Brain microvascular endothelial cell (primary cell): ENCODE measurements at regions not wholly inside any gene's neighbourhood (a gene's known extent, or its start where the extent isn't known, plus 50 kb on each side); places are given as distances from the start of the nearest gene placed in this dataset.

Experiments
- DNase-seq: peaks from one replicate; pipeline ENCODE4 v3.0.0-alpha.2; 2020
- H3K27ac ChIP-seq: fragments of 250-450 bp; sonication (Bioruptor Pico); 2 replicates; pipeline ENCODE4 v1.5.1; 2020; ENCODE audit warnings: mild to moderate bottlenecking, moderate library complexity
- H3K27me3 ChIP-seq: fragments of 250-450 bp; sonication (Bioruptor Pico); replicated peaks from 2 replicates; pipeline ENCODE4 v1.5.1; 2020; ENCODE audit warnings: mild to moderate bottlenecking
- H3K36me3 ChIP-seq: fragments of 250-450 bp; sonication (Bioruptor Pico); replicated peaks from 2 replicates; pipeline ENCODE4 v1.5.1; 2020; ENCODE audit warnings: mild to moderate bottlenecking
- H3K4me3 ChIP-seq: 2 replicates; pipeline ENCODE4 v1.5.1; 2011; ENCODE audit warnings: low read depth, mild to moderate bottlenecking, control low read depth, low read length, moderate library complexity
- CTCF ChIP-seq: IDR thresholded peaks from 2 replicates; pipeline ENCODE4 v1.5.1; 2011; ENCODE audit warnings: low read depth, mild to moderate bottlenecking, moderate library complexity, low read length, control low read depth, inconsistent platforms; ENCODE audit errors: missing control alignments
- in situ Hi-C: cut with HindIII; loops from 2 replicates; pipeline ENCODE4 v1.10.0; 2017; ENCODE audit warnings: low sequenced_read_pairs, low pct_ligation_motif_present

DNA sequence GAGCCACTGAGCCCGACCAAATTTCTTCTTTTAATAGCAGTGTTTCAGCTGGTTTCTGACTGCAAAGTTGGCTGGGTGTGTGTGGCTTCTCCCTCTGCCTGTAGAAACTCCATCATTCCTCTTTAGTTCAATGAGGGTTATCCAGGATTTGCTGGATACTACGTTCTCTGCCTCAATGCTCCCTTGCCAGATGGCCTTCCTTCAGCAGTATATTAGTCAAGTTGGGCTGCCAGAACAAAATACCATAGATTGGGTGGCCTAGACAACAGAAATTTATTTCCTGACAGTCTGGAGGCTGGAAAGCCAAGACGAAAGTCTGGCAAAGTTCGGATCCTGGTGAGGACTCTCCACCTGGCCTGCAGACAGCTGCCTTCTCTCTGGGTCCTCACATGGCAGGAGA is 103.7 kb downstream of the NOG start:
- Histone ChIP-seq H3K27me3 (no peaks in the 10 kb centered on the region), H3K27ac (no peak overlapping the region), H3K4me3 (no peak overlapping the region), H3K36me3 (no peaks in the 10 kb centered on the region)
- DNase-seq = no peak
- no peak for TF ChIP-seq CTCF
- in situ Hi-C loops = no loop called here

DNA sequence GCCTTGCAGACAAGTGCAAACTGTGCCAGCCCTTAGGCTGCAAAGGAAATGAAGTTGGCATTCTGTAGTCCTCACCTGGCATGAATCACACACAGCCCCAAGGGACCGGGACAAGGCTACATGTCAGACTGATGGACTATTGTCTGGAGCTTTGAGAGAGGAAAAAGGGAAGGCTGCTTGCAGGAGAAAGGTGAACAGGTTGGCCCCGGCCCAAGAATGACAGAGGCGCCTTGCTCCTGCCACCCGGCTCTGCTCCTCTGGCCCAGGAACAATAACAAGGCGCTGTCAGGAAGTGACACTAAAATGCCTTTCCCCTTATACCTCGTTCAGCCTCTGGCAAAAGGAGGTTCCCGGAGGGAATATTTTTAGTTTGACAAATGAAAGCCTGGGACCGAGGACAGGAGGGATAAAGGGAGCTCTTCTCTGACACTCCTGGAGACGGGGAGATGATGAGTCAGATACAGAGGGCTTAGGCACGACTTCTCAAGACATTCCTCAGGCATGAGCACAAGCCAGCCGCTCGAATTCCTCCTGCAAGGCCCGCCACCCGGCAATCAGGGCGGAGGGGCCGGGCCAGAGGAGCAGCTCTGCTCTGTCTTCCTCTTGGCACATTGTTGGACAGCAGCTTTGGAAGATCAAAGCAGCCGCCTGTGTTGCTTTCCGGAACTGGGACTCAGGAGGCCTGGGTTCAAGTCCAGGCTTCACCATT is 105.8 kb downstream of the NOG start:
- no peaks in the 10 kb centered on the region for H3K36me3 ChIP-seq
- H3K27me3 ChIP-seq = no peaks in the 10 kb centered on the region
- H3K4me3 ChIP-seq = no peak overlapping the region
- in situ Hi-C loops = no loop called here
- TF ChIP-seq CTCF = no peak
- DNase-seq = peak; percentile 96
- H3K27ac ChIP-seq = peak overlapping the region; percentile 24

GRCh38 chr17:56700919-56701420 is 107.5 kb downstream of the NOG start:
- no peak overlapping the region for H3K4me3 ChIP-seq
- no peak overlapping the region for H3K27ac ChIP-seq
- in situ Hi-C loops = no loop called here
- H3K27me3 ChIP-seq = no peaks in the 10 kb centered on the region
- no peak for DNase-seq
- no peaks in the 10 kb centered on the region for H3K36me3 ChIP-seq
- no peak for TF ChIP-seq CTCF

- H3K27ac ChIP-seq = no peak overlapping the region
- no peak for TF ChIP-seq CTCF
- in situ Hi-C loops = no loop called here
- no peaks in the 10 kb centered on the region for H3K27me3 ChIP-seq
- H3K36me3 ChIP-seq = no peaks in the 10 kb centered on the region
- H3K4me3 ChIP-seq = no peak overlapping the region
- DNase-seq = peak; percentile 22
Observed at GRCh38 chr17:56707312-56708219, 114.1 kb downstream of the NOG start.

DNA sequence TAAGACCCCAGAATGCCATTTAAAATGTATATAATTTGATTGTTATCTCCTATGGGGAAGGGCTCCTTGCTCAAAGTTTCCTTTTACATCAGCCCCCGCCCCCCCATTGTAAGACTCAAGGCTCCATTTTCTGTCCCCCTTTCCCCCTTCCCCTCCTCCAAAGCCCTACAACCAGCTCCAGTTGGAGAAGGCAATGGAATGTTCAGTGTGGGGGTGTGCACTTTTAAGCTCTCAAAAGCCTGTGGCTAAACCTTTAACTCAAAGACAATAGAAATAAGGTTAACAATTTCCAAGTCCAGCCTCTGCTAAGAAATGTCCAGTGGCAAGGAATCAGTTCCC is 114.7 kb downstream of the NOG start:
- in situ Hi-C loops = no loop called here
- no peak overlapping the region for H3K4me3 ChIP-seq

More for the DNA sequence above, 114.7 kb downstream of the NOG start:
- no peaks in the 10 kb centered on the region for H3K36me3 ChIP-seq
- DNase-seq = no peak
- no peaks in the 10 kb centered on the region for H3K27me3 ChIP-seq
- no peak for TF ChIP-seq CTCF
- no peak overlapping the region for H3K27ac ChIP-seq
